Kidney epithelial cell (primary cell): ENCODE measurements at regions not wholly inside any gene's neighbourhood (a gene's known extent, or its start where the extent isn't known, plus 50 kb on each side); places are given as distances from the start of the nearest gene placed in this dataset.
A peak's percentile ranks its signal among the peaks of the same experiment; 100 is the strongest.
"Not testable (repeated sequence)": the region's sequence is repeated elsewhere in the genome, so short reads cannot be mapped to it uniquely, and the experiment has no call there.

ENCODE experiments used
- DNase-seq: peaks from one replicate; pipeline ENCODE4 v3.0.0-alpha.2; 2010; ENCODE audit warnings: low read depth
- H3K27me3 ChIP-seq: 2 replicates; pipeline ENCODE4 v1.6.0; 2011; ENCODE audit warnings: low read length; ENCODE audit not compliant: control insufficient read depth, insufficient read depth
- H3K36me3 ChIP-seq: 2 replicates; pipeline ENCODE4 v1.5.1; 2011; ENCODE audit warnings: low read length; ENCODE audit not compliant: control insufficient read depth, insufficient read depth
- H3K4me3 ChIP-seq: 2 replicates; pipeline ENCODE4 v1.5.1; 2011; ENCODE audit warnings: low read depth, mild to moderate bottlenecking, control low read depth, low read length
- CTCF ChIP-seq: IDR thresholded peaks from 2 replicates; pipeline ENCODE4 v1.5.1; 2011; ENCODE audit warnings: mild to moderate bottlenecking, moderate library complexity, low read length, control low read depth, inconsistent platforms; ENCODE audit not compliant: insufficient read depth, poor library complexity, severe bottlenecking

- no peak overlapping the region for H3K4me3 ChIP-seq
- H3K36me3 ChIP-seq: no peaks in the 10 kb centered on the region
- no peak for TF ChIP-seq CTCF
- peak; percentile 21 for DNase-seq
- H3K27me3 ChIP-seq: no peaks in the 10 kb centered on the region
Observed at GRCh38 chr2:131641414-131642206, 113.9 kb downstream of the CCDC74A start.

DNA sequence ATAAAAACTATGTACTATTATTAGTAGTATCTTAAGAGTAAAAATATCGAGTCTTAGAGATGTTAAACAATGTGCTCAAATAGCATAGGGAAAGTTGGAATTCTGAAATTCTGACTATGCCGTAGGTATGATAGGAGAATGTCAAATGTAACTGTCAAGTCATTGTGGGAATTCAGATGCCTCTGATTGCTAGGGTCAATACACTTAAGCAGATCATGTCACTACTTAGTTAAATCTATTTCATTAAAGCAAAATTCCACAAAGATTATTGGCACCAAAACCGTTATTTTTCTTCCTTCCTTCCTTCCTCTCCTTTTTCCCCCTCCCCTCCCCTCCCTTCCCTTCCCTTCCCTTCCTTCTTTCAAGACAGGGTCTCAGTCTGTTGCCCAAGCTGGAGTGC lies 115.5 kb downstream of the CCDC74A start:
- not testable (repeated sequence) for H3K27me3 ChIP-seq, H3K4me3 ChIP-seq, DNase-seq, H3K36me3 ChIP-seq

DNA sequence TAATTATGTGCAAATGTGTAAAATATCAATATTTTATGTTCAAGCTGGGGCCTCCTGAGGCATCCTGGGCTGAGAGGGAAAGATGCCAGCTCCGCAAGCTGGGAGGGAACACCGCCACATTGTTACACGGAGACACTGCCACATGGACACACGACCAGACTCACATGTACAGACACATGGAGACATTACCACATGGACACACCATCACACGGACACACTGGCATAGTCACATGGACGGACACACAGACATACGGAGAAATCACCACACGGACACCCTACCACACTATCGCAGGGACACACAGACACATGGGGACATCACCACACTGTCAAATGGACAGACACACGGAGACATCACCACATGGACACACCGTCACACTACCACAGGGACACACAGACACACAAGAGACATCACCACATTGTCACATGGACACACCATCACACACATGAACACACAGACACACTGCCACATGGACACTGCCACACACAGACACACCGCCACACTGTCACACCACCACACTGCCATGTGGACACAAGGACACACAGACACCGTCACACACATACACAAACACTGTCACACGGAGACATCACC lies 117.6 kb downstream of the CCDC74A start:
- Histone ChIP-seq H3K4me3 (no peak overlapping the region), H3K36me3 (no peaks in the 10 kb centered on the region), H3K27me3 (peaks cover 3% of the 10 kb centered on the region)
- no peak for DNase-seq
- TF ChIP-seq CTCF: no peak

DNA sequence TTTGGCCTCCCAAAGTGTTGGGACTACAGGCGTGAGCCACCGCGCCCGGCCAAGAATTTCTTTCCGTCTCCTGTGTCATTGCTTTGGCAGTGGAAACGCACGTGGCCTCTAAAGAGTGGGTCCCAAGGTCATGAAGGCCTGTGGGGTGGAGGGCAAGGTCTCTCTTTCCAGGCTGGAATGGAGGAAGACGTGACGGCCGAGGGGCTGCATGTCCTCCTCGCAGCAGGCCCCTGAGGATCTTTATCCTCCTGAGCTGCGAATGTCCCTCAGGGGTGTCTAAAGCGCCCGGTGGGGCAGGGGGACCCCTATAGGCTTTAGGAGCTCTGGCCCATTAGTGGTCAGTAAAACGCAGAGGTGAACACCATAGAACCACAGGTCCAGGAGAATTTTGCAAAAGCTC lies 118.5 kb downstream of the CCDC74A start:
- not testable (repeated sequence) for H3K27me3 ChIP-seq, H3K36me3 ChIP-seq, H3K4me3 ChIP-seq, DNase-seq

DNA sequence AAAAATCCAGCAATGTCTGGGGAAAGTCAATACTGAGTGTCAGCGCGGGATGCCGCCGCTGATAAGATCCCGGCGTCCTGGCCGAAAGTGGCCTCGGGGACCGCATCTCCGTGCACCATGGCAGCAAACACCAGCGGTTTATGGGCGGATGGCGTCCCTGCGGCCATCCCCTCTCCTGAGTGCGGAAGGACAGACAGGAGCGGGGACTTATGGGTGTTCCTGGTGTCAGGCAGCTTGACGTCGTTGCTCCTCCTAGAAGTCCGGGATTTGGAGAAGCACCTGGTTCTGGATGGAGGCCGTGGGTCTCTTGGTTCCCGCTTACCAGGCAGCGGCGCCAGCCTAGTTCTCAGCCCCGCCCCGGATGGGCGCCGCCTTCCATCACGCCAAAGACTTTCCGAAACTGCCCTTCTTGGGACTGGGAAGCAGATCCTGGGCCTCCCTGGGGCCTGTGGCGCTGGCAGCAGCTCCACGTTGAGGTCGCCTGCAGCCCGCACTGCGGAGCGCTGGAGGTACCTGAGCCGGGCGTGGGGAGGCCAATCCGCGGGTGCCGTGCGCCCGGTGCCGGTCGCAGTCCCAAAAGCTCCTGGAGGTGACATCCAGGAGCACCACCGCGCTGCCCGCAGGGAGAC lies 119.1 kb downstream of the CCDC74A start:
- no peaks in the 10 kb centered on the region for H3K36me3 ChIP-seq
- H3K4me3 ChIP-seq: peak overlapping the region; percentile 16
- no peak for TF ChIP-seq CTCF
- H3K27me3 ChIP-seq: peaks cover 3% of the 10 kb centered on the region
- no peak for DNase-seq

GRCh38 chr2:131648565-131648964 lies 120.9 kb downstream of the CCDC74A start:
- H3K36me3 ChIP-seq, H3K27me3 ChIP-seq, H3K4me3 ChIP-seq, DNase-seq: not testable (repeated sequence)

- not testable (repeated sequence) for H3K36me3 ChIP-seq, DNase-seq
Observed at GRCh38 chr2:131652246-131652645, 124.6 kb downstream of the CCDC74A start.

DNA sequence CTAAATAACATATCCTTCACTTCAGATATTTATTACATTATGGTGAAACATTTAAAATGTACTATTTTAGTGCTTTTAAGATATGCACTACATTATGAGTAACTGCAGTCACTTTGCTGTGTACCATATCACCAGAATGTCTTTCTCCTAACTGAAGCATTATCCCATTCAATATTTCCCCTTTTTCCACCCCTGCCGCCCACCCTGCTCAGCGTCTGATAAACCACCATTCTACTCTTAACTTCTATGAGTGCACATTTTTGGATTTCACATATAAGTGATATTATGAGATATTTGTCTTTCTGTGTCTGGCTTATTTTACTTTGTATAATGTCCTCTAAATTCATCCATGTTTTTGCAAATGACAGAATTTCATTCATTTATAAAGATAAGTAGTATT lies 126.4 kb downstream of the CCDC74A start:
- H3K27me3 ChIP-seq, H3K36me3 ChIP-seq, DNase-seq, H3K4me3 ChIP-seq: not testable (repeated sequence)

More at GRCh38 chr2:131652246-131652645, 124.6 kb downstream of the CCDC74A start:
- not testable (repeated sequence) for H3K4me3 ChIP-seq, H3K27me3 ChIP-seq
